GM12878 (cell line): ENCODE measurements at regions not wholly inside any gene's neighbourhood (a gene's known extent, or its start where the extent isn't known, plus 50 kb on each side); places are given as distances from the start of the nearest gene placed in this dataset.

Source experiments
- ATAC-seq: fragments of 200-7000 bp; cut with Tn5 transposase; 3 replicates; pipeline ENCODE4 v1.9.1; 2020; ENCODE audit warnings: mild to moderate bottlenecking, moderate library complexity
- BruUV-seq: library from RNA; stranded (reverse); fragments of 400-500 nt; replicated peaks from 2 replicates; lab custom pipeline; 2021; lab: Mats Ljungman, UMichigan
- CTCF ChIA-PET: fragments of 300-600 bp; sonication (Branson Sonifier 250); formaldehyde crosslinking; extraction: SDS; loops from one replicate; lab custom pipeline; 2021; ENCODE audit warnings: inconsistent platforms; lab: Yijun Ruan, JAX
- POLR2A ChIA-PET: fragments of 350-600 bp; formaldehyde crosslinking; extraction: SDS; loops from one replicate; lab custom pipeline; 2021; ENCODE audit warnings: inconsistent platforms; lab: Charles Lee
- RAD21 ChIA-PET: fragments of 300-600 bp; sonication (Branson Sonifier 250); formaldehyde crosslinking; loops from one replicate; lab custom pipeline; 2023; ENCODE audit warnings: antibody characterized with exemption; ENCODE audit not compliant: unreplicated experiment; lab: Charles Lee
- SMC1A ChIA-PET: fragments of 300-600 bp; sonication (Branson Sonifier 250); formaldehyde crosslinking; loops from one replicate; lab custom pipeline; 2023; ENCODE audit not compliant: unreplicated experiment, uncharacterized antibody; lab: Charles Lee
- DNase-seq: peaks from one replicate; pipeline ENCODE4 v3.0.0-alpha.2; 2011; ENCODE audit warnings: low read depth, low spot score
- FAIRE-seq: peaks from 3 replicates; lab custom pipeline; 2011; peaks lifted over from hg19 to GRCh38; lab: Jason Lieb, UNC
- H2AFZ ChIP-seq: 2 replicates; pipeline ENCODE4 v1.6.0; 2011; ENCODE audit warnings: low read depth, low read length, control low read depth; ENCODE audit not compliant: control insufficient read depth
- H3K27ac ChIP-seq: 2 replicates; pipeline ENCODE4 v1.5.1; 2011; ENCODE audit warnings: control low read depth; ENCODE audit not compliant: control insufficient read depth, insufficient read depth
- H3K27me3 ChIP-seq, 2 experiments: replicated peaks in 1 of 2; 2 replicates each; pipeline versions ENCODE4 v1.6.0 to v1.6.1; 2011; ENCODE audit warnings: low read length in 1 of 2; ENCODE audit not compliant: control insufficient read depth in 2 of 2, insufficient read depth in 2 of 2
- H3K36me3 ChIP-seq, 2 experiments: 2 replicates each; pipeline ENCODE4 v1.5.1; 2011; ENCODE audit warnings: low read length in 1 of 2; ENCODE audit not compliant: control insufficient read depth in 2 of 2, insufficient read depth in 2 of 2
- H3K4me1 ChIP-seq: 2 replicates; pipeline ENCODE4 v1.6.1; 2011; ENCODE audit warnings: mild to moderate bottlenecking, low read length, moderate library complexity, mixed read lengths; ENCODE audit not compliant: control insufficient read depth, insufficient read depth
- H3K4me2 ChIP-seq: 2 replicates; pipeline ENCODE4 v1.6.0; 2011; ENCODE audit warnings: control low read depth; ENCODE audit not compliant: control insufficient read depth, insufficient read depth
- H3K4me3 ChIP-seq: fragments of 200-600 bp; sonication (generic); 2 replicates; pipeline ENCODE4 v1.5.1; 2016
- H3K79me2 ChIP-seq: 2 replicates; pipeline ENCODE4 v1.6.0; 2011; ENCODE audit warnings: low read length; ENCODE audit not compliant: control insufficient read depth, insufficient read depth
- H3K9ac ChIP-seq: 2 replicates; pipeline ENCODE4 v1.8.0; 2011; ENCODE audit warnings: low read length, control low read depth, mixed read lengths; ENCODE audit not compliant: control insufficient read depth, insufficient read depth
- H3K9me3 ChIP-seq: replicated peaks from 3 replicates; pipeline ENCODE4 v1.5.1; 2011; ENCODE audit warnings: mild to moderate bottlenecking, low read length; ENCODE audit not compliant: control insufficient read depth, insufficient read depth
- H4K20me1 ChIP-seq: 2 replicates; pipeline ENCODE4 v1.6.0; 2011; ENCODE audit not compliant: control insufficient read depth, insufficient read depth
- EED ChIP-seq: sonication (generic); IDR thresholded peaks from 2 replicates; pipeline ENCODE4 v1.6.1; 2016; ENCODE audit warnings: antibody characterized with exemption, low read depth
- JUNB ChIP-seq: IDR thresholded peaks from 2 replicates; pipeline ENCODE4 v1.6.1; 2016; ENCODE audit warnings: antibody characterized with exemption, mild to moderate bottlenecking
- KAT2A ChIP-seq: conservative IDR thresholded peaks from 2 replicates; pipeline ENCODE4 v1.6.1; 2011; ENCODE audit warnings: low read depth, low read length; ENCODE audit not compliant: control insufficient read depth
- POLR2AphosphoS5 ChIP-seq: IDR thresholded peaks from 2 replicates; pipeline ENCODE4 v1.6.1; 2011; ENCODE audit warnings: mild to moderate bottlenecking, low read length, inconsistent platforms
- RAD21 ChIP-seq: IDR thresholded peaks from 2 replicates; pipeline ENCODE4 v1.6.1; 2011; ENCODE audit warnings: mild to moderate bottlenecking, low read depth, low read length, moderate library complexity; ENCODE audit not compliant: insufficient read depth
- RUNX3 ChIP-seq: IDR thresholded peaks from 2 replicates; pipeline ENCODE4 v1.6.1; 2012; ENCODE audit warnings: low read length, inconsistent platforms
- SMAD5 ChIP-seq: IDR thresholded peaks from 2 replicates; pipeline ENCODE4 v1.6.1; 2016; ENCODE audit warnings: antibody characterized with exemption, low read depth
- TCF3 ChIP-seq: IDR thresholded peaks from 2 replicates; pipeline ENCODE4 v1.6.1; 2012; ENCODE audit warnings: low read depth, mild to moderate bottlenecking, low read length, borderline replicate concordance; ENCODE audit not compliant: insufficient read depth
- WGBS: methylation state at CpG from one replicate; pipeline ENCODE4 v1.1.6; 2016; ENCODE audit warnings: low lambda C conversion rate; ENCODE audit not compliant: insufficient replicate concordance, insufficient coverage; ENCODE audit errors: missing lambda C conversion rate; 5-methylcytosine and 5-hydroxymethylcytosine counted together
- in situ Hi-C: fragments of 300-500 bp; cut with MboI; formaldehyde crosslinking; loops from 9 replicates; pipeline ENCODE4 v1.14.3; 2018; ENCODE audit warnings: mixed read lengths
- intact Hi-C: fragments of 100-400 bp; cut with micrococcal nuclease; formaldehyde crosslinking; loops from one replicate; pipeline ENCODE4 v1.14.2; 2022; ENCODE audit not compliant: unreplicated experiment
- TF ChIP-seq, protein P1 (sequence below), 3 experiments: IDR thresholded peaks in 2 of 3; conservative IDR thresholded peaks in 1 of 3; 2 replicates each; pipeline ENCODE4 v1.5.1; 2011; ENCODE audit warnings: low read depth in 3 of 3, low read length in 3 of 3, mild to moderate bottlenecking in 3 of 3, control low read depth in 2 of 3, moderate library complexity in 2 of 3, inconsistent platforms in 1 of 3, mixed read lengths in 1 of 3; ENCODE audit not compliant: control insufficient read depth in 2 of 3, insufficient read depth in 1 of 3; ENCODE audit errors: extremely low read depth in 1 of 3
- TF ChIP-seq, protein P2 (sequence below): fragments of 450-650 bp; IDR thresholded peaks from 2 replicates; pipeline ENCODE4 v1.6.1; 2017; ENCODE audit warnings: mild to moderate bottlenecking
- TF ChIP-seq, protein P3 (sequence below): IDR thresholded peaks from 2 replicates; pipeline ENCODE4 v1.6.1; 2012; ENCODE audit warnings: low read depth, low read length, improper control_type of control experiment

DNA sequence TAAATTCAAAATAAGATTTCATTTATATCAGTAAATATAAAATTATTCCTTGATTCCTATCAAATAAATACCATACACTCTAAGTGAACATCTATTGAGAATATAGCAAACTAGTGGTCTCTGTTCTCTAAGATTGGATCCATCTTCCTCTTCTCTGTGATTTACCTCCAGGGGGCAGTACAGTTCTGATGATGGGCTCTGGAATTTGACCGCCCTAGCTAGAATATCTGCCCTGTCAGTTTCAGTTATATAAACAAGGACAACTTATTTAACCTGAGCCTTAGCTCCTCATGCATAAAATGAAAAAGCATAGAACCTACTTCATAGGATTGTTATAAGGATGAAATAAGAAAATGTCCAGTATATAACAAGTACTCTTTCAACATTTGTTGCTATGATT lies 171.1 kb upstream of the CCDC54 start:
- Histone ChIP-seq H3K27me3 (no peaks in the 10 kb centered on the region), H4K20me1 (no peaks in the 10 kb centered on the region), H3K27ac (no peak overlapping the region), H3K4me2 (no peak overlapping the region), H3K4me1 (no peaks in the 10 kb centered on the region), H3K9me3 (no peaks in the 10 kb centered on the region; the same call in 2 of the 3 replicates), H2AFZ (no peak overlapping the region), H3K9ac (no peak overlapping the region), H3K4me3 (no peak overlapping the region), H3K36me3 (no peaks in the 10 kb centered on the region), H3K79me2 (no peaks in the 10 kb centered on the region)
- FAIRE-seq = peak; percentile 49
- ChIA-PET POLR2A (no interaction called here), SMC1A (interaction anchor here (0.9 kb wide), 1 partner anchor 40 kb away, joined by 3 read pairs; no protein-coding TSS in a partner anchor), RAD21 (no interaction called here), CTCF (interaction anchor here (0.7 to 1.8 kb wide), 5 partner anchors 9 to 225 kb away, joined by 3 to 5 read pairs (median 4); no protein-coding TSS in a partner anchor)
- intact Hi-C loops = no loop called here
- no peak for DNase-seq
- peak; percentile 41; the same call in 1 of the 2 replicates for TF ChIP-seq RAD21
- TF ChIP-seq JUNB = no peak
- TF ChIP-seq, protein P1, sequence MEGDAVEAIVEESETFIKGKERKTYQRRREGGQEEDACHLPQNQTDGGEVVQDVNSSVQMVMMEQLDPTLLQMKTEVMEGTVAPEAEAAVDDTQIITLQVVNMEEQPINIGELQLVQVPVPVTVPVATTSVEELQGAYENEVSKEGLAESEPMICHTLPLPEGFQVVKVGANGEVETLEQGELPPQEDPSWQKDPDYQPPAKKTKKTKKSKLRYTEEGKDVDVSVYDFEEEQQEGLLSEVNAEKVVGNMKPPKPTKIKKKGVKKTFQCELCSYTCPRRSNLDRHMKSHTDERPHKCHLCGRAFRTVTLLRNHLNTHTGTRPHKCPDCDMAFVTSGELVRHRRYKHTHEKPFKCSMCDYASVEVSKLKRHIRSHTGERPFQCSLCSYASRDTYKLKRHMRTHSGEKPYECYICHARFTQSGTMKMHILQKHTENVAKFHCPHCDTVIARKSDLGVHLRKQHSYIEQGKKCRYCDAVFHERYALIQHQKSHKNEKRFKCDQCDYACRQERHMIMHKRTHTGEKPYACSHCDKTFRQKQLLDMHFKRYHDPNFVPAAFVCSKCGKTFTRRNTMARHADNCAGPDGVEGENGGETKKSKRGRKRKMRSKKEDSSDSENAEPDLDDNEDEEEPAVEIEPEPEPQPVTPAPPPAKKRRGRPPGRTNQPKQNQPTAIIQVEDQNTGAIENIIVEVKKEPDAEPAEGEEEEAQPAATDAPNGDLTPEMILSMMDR (IDR thresholded peaks at IDR 0.05 in 2 of 3, conservative IDR thresholded peaks at IDR 0.05 in 1 of 3; ENCODE audit: control insufficient read depth in 2 of 3, extremely low read depth in 1 of 3, insufficient read depth in 1 of 3, low read depth in 3 of 3, low read length in 3 of 3) = peak; percentile 39 to 56 (median 41); a peak in 5 of 6 replicates
- in situ Hi-C loops = no loop called here
- 0% methylated on average over 1 of the region's 1 CpG for WGBS
- peak; percentile 71 for ATAC-seq
- no TSS peak for BruUV-seq

- FAIRE-seq (no peak), DNase-seq (no peak), ATAC-seq (no peak)
- H3K27me3 ChIP-seq = no peaks in the 10 kb centered on the region
- POLR2A ChIA-PET = no interaction called here
- H3K4me1 ChIP-seq = no peaks in the 10 kb centered on the region
- no peak overlapping the region for H3K27ac ChIP-seq
- no peak overlapping the region for H3K4me2 ChIP-seq
- no peaks in the 10 kb centered on the region for H3K79me2 ChIP-seq
- in situ Hi-C loops = no loop called here
- no TSS peak for BruUV-seq
- SMC1A ChIA-PET = no interaction called here
- RAD21 ChIA-PET = no interaction called here
- H3K4me3 ChIP-seq = no peak overlapping the region
- intact Hi-C loops = no loop called here
- CTCF ChIA-PET = interaction anchor here (1.1 to 1.6 kb wide), 2 partner anchors 9 kb away, joined by 3 read pairs; no protein-coding TSS in a partner anchor
- no peaks in the 10 kb centered on the region for H3K36me3 ChIP-seq
- H3K9ac ChIP-seq = no peak overlapping the region
- no peaks in the 10 kb centered on the region; the same call in 2 of the 3 replicates for H3K9me3 ChIP-seq
- H2AFZ ChIP-seq = no peak overlapping the region
- no peaks in the 10 kb centered on the region for H4K20me1 ChIP-seq
- TF ChIP-seq RUNX3 (no peak), SMAD5 (no peak), TCF3 (no peak), POLR2AphosphoS5 (no peak), KAT2A (no peak), JUNB (no peak), EED (no peak)
- TF ChIP-seq, protein P2, sequence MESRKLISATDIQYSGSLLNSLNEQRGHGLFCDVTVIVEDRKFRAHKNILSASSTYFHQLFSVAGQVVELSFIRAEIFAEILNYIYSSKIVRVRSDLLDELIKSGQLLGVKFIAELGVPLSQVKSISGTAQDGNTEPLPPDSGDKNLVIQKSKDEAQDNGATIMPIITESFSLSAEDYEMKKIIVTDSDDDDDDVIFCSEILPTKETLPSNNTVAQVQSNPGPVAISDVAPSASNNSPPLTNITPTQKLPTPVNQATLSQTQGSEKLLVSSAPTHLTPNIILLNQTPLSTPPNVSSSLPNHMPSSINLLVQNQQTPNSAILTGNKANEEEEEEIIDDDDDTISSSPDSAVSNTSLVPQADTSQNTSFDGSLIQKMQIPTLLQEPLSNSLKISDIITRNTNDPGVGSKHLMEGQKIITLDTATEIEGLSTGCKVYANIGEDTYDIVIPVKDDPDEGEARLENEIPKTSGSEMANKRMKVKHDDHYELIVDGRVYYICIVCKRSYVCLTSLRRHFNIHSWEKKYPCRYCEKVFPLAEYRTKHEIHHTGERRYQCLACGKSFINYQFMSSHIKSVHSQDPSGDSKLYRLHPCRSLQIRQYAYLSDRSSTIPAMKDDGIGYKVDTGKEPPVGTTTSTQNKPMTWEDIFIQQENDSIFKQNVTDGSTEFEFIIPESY = no peak
- TF ChIP-seq, protein P3, sequence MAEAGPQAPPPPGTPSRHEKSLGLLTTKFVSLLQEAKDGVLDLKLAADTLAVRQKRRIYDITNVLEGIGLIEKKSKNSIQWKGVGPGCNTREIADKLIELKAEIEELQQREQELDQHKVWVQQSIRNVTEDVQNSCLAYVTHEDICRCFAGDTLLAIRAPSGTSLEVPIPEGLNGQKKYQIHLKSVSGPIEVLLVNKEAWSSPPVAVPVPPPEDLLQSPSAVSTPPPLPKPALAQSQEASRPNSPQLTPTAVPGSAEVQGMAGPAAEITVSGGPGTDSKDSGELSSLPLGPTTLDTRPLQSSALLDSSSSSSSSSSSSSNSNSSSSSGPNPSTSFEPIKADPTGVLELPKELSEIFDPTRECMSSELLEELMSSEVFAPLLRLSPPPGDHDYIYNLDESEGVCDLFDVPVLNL = no peak
Observed at GRCh38 chr3:107206945-107207344, 170.3 kb upstream of the CCDC54 start.
